MCF 10A (cell line): ENCODE measurements at regions not wholly inside any gene's neighbourhood (a gene's known extent, or its start where the extent isn't known, plus 50 kb on each side); places are given as distances from the start of the nearest gene placed in this dataset.

Source experiments
- BruUV-seq: library from RNA; stranded (reverse); fragments of 400-500 nt; replicated peaks from 2 replicates; lab custom pipeline; 2021; lab: Mats Ljungman, UMichigan
- CTCF ChIA-PET: fragments of 300-600 bp; sonication (Branson Sonifier 250); formaldehyde crosslinking; extraction: SDS; loops from one replicate; lab custom pipeline; 2021; ENCODE audit warnings: antibody characterized with exemption, inconsistent platforms; lab: Yijun Ruan, JAX
- POLR2A ChIA-PET: fragments of 300-600, 350-650 bp; sonication (Branson Sonifier 250); formaldehyde crosslinking; extraction: SDS; loops from one replicate; lab custom pipeline; 2020; ENCODE audit warnings: antibody characterized with exemption, inconsistent platforms; lab: Yijun Ruan, JAX
- DNase-seq: peaks from one replicate; pipeline ENCODE4 v3.0.0-alpha.2; 2018; ENCODE audit not compliant: unreplicated experiment
- H3K27ac Mint-ChIP-seq: one replicate; pipeline ENCODE4 v1.8.0; 2022; ENCODE audit warnings: mild to moderate bottlenecking, low read depth, mixed read lengths; ENCODE audit not compliant: unreplicated experiment
- H3K27me3 Mint-ChIP-seq: one replicate; pipeline ENCODE4 v1.8.0; 2022; ENCODE audit warnings: mixed read lengths; ENCODE audit not compliant: insufficient read depth, unreplicated experiment
- H3K36me3 Mint-ChIP-seq: one replicate; pipeline ENCODE4 v1.8.0; 2022; ENCODE audit warnings: mild to moderate bottlenecking, moderate library complexity, mixed read lengths; ENCODE audit not compliant: insufficient read depth, unreplicated experiment
- H3K4me1 Mint-ChIP-seq: one replicate; pipeline ENCODE4 v1.8.0; 2022; ENCODE audit warnings: mixed read lengths; ENCODE audit not compliant: insufficient read depth, unreplicated experiment
- H3K4me3 Mint-ChIP-seq: one replicate; pipeline ENCODE4 v1.8.0; 2022; ENCODE audit warnings: mild to moderate bottlenecking, moderate library complexity, mixed read lengths; ENCODE audit not compliant: unreplicated experiment
- H3K9me3 Mint-ChIP-seq: one replicate; pipeline ENCODE4 v1.8.0; 2022; ENCODE audit warnings: mixed read lengths; ENCODE audit not compliant: unreplicated experiment
- CTCF ChIP-seq: fragments of 200-600 bp; IDR thresholded peaks from one replicate; pipeline ENCODE4 v1.8.0; 2022; ENCODE audit warnings: antibody characterized with exemption, mild to moderate bottlenecking; ENCODE audit not compliant: unreplicated experiment
- intact Hi-C: fragments of 100-400 bp; cut with micrococcal nuclease; formaldehyde crosslinking; loops from 2 replicates; pipeline ENCODE4 v1.14.1; 2022

- Mint-ChIP-seq H3K27me3 (no peaks in the 10 kb centered on the region), H3K4me1 (no peaks in the 10 kb centered on the region), H3K36me3 (no peaks in the 10 kb centered on the region), H3K4me3 (no peak overlapping the region), H3K9me3 (peaks cover 11% of the 10 kb centered on the region), H3K27ac (no peak overlapping the region)
- intact Hi-C loops: no loop called here
- BruUV-seq: no TSS peak
- TF ChIP-seq CTCF: no peak
- DNase-seq: no peak
- POLR2A ChIA-PET: no interaction called here
- CTCF ChIA-PET: no interaction called here
These were observed 256.1 kb upstream of the ZNF521 start for GRCh38 chr18:25608091-25608490.

DNA sequence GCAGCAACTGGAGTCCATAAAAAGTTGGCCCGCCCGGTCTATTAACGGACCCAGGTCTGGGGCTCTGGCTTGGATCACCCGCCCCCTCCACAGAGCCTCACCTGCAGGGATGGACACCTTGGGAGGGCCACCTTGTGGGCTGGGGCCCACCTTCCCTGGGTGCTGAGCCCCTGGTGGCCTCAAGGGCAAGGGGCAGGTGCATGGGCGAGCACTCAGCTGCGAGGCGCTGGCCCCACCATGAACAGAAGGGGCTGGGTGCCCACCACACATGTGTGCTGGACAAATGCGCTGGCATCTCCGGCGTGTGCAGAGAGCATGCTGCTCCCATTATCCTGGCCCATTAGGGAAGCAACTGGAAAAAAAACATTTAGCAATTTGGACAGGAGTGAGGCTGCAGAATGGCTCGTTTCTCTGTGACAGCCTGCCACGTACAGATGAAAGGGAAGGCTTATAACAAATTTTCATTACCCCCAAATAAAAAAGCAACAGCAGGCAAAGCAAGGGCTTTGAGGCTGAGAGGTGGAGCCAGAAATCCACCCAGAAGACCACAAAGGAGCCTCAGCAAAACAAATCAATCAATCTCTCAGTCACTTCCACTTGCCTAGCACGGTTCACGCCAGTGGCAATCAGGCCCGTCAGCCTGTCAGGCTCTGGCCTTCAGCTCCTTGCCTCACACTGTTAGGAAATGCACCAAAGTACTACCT is 253.1 kb upstream of the ZNF521 start:
- DNase-seq: no peak
- Mint-ChIP-seq H3K4me1 (no peaks in the 10 kb centered on the region), H3K36me3 (no peaks in the 10 kb centered on the region), H3K4me3 (no peak overlapping the region), H3K9me3 (peaks cover 37% of the 10 kb centered on the region), H3K27ac (no peak overlapping the region), H3K27me3 (no peaks in the 10 kb centered on the region)
- TF ChIP-seq CTCF: no peak
- ChIA-PET CTCF (interaction anchor here (0.7 kb wide), 1 partner anchor 188 kb away, joined by 3 read pairs; no protein-coding TSS in a partner anchor), POLR2A (no interaction called here)
- no TSS peak for BruUV-seq
- intact Hi-C loops: no loop called here

- no TSS peak for BruUV-seq
These were observed 252.4 kb upstream of the ZNF521 start for GRCh38 chr18:25604196-25604893.

More at GRCh38 chr18:25604196-25604893, 252.4 kb upstream of the ZNF521 start:
- CTCF ChIA-PET: interaction anchor here (0.6 to 0.7 kb wide), 2 partner anchors 100 to 187 kb away, joined by 3 to 4 read pairs; no protein-coding TSS in a partner anchor
- H3K27me3 Mint-ChIP-seq: no peaks in the 10 kb centered on the region
- H3K9me3 Mint-ChIP-seq: peaks cover 37% of the 10 kb centered on the region
- TF ChIP-seq CTCF: no peak
- POLR2A ChIA-PET: no interaction called here
- H3K4me1 Mint-ChIP-seq: no peaks in the 10 kb centered on the region
- no peaks in the 10 kb centered on the region for H3K36me3 Mint-ChIP-seq
- no peak overlapping the region for H3K4me3 Mint-ChIP-seq
- intact Hi-C loops: no loop called here
- no peak overlapping the region for H3K27ac Mint-ChIP-seq
- DNase-seq: no peak
